CD4-positive, alpha-beta T cell treated with Interleukin-21 for 1 hour (primary cell): ENCODE measurements at regions not wholly inside any gene's neighbourhood (a gene's known extent, or its start where the extent isn't known, plus 50 kb on each side); places are given as distances from the start of the nearest gene placed in this dataset.

ENCODE experiments used
- DNase-seq: peaks from one replicate; pipeline ENCODE4 v3.0.0-alpha.2; 2020

DNA sequence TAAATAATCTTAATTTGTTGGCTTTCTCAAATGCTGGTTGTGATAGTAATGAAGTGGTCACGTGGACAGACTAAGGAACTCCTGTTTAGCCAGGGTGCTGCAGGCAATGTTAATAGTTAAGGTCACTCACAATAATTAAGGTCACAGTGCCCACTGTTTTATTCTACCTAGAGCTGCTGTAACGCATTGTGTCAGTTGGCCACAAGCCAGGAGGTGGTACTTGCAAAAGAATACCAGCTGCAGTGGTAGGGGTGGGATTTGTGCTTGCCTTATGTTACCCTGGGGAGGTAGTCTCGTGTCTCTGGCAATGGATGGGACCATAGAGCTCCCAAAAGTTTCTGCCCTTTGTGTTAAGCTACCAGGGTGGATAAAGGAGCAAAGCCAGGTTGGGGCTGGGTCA lies 969.1 kb upstream of the CDH8 start:
- no peak for DNase-seq

DNA sequence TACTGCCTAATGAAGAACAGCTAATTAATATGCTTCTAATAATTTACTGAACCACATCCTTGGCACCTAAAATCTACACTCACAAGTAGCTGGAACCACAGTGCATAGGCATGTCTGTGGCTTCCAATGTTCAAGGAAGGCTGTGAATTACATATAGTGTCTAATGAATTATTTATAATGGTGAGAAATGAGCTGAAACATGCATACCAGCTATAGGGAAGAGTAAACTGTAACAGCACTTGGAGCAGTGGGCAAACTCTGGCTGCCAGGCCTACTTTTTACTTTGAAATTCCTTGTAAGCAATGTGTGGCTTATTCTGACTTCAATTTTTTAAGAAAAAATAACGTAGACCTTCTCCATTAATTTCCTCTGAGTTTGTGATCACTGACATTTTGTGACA lies 953.2 kb upstream of the CDH8 start:
- no peak for DNase-seq

DNA sequence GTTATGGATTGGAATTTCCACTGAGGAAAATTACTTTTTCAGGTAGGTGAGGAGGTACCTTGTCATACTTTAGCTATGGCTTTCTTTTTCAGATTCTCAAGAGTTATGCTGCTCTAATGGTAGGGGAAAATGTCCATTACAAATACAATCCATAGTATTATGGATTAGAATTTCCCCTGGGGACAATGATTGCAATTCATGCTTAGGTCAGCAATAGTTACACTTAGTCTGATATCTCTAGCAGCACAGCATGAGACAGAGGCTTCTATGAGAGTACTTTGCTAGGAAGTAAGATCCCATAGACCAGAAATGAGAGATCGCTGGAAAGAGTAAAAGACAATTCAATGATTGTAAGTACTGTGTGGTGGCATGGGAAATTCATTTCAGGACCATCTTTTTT lies 949.5 kb upstream of the CDH8 start:
- DNase-seq = no peak

DNA sequence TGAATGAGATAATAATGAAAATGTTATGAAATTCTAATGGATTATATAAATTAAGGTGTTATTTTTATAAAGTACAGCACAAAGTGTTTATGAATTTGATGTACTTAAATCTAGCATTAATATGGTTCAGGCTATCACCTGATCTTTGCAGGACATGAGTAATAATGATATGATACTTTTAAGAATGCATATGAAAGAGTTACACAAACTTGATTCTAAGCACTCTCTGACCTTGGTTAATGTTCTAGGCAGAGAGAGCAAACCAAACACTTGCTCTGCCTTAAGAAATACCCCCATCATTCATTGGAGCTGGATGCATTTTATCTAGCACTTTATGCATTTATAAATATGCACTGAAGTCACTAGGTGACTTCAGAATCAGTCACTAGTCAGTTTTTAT lies 942.2 kb upstream of the CDH8 start:
- DNase-seq = no peak

DNA sequence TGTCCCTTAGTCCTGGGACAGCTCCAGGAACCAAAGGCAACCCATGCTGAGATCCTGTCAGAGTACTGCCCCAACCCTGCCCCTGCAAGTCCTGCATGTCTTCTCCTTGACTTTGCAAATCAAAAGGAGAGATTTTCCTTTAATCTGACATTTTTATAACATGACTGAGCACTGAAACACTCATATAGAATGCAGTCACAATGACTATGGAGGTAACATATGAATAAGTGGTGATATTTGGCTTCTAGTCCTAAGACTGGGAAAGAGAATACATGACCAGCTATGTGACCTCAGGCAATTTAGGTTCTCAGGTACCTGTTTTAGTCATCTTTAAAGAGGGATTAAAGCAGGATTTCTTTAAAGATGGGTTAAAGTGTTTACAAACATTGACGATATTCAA lies 941.6 kb upstream of the CDH8 start:
- DNase-seq = no peak

DNA sequence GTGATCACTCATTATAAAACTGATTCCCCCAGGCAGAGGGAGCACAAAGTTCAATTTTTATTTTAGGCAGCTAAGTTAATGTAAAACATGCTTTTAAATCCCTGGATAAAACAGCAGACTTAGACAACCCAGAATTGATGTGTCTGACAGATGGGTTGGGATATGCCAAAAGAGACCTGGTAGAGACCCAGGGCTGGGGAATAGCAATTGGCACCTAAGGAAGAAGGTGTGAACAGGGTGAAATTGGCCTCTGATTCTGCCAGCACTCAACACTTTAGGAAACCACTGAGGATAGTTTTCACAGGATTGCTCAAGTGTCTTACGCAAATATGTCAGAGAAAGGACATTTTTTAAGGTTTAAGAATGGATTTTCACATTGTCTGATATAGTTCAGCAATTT lies 938.2 kb upstream of the CDH8 start:
- DNase-seq = no peak

DNA sequence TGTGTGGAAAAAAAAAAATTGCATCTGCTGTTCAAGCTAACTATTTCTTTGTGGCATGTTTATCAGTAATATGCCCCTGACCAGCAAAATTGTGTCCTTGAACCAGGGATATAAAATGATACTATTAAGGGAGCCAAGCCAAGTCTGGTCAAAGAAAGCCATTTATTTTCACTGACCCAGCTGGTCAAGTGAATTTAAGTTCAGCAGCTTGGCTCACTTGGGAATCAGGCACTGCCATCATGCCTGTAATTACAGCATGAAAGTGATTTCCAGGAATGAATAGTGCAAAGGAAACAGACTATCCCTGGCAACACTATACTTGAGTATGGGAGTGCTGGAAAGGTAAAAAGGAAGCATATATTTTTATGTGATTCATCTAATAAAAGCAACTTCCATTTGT lies 934.6 kb upstream of the CDH8 start:
- no peak for DNase-seq

DNA sequence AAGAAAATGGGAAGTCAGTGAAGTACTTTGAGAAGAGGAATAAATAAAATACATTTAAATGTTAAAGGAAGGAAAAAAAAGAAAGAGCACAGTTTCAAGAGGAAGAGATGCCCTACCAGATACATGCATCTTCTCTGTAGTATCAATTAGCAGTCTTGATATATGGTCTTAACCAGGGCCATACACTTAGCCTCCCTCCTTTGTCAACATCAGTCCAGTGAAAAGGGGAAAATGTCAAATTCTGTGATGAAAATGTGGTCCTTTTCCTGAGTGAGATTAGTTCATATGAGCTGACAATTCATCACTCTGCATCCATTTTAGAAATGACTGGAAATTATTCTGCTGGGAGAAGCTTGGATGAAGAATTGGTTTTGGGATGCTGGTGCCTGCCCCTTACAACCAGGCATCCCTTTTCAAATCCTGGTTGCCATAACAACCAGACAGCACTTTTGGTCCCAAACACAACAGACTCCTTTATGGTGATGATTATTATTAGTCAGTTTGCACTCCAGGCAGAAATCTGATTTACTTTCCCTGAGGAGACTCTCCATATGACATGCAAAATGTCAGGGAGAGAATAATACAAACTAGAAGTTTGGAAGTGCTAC lies 933.6 kb upstream of the CDH8 start:
- DNase-seq = no peak

DNA sequence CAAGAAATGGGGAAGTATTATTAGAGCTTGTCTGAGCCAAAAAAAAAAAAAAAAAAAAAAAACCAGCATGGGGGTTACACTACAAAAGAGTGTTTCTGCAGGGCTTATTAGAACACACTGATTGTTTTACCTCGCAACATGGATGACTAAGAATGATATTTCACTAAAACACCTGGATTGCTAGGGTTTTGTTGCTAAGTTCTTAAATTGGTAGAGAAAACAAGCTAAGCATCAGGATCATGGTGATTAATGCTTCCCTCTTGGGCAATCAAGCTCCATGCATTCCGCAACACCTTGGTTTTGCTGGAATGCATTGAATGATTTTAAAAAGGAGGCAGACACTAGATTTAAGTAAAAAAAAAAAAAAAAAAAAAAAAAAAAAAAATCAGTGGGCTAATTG lies 931.4 kb upstream of the CDH8 start:
- no peak for DNase-seq

DNA sequence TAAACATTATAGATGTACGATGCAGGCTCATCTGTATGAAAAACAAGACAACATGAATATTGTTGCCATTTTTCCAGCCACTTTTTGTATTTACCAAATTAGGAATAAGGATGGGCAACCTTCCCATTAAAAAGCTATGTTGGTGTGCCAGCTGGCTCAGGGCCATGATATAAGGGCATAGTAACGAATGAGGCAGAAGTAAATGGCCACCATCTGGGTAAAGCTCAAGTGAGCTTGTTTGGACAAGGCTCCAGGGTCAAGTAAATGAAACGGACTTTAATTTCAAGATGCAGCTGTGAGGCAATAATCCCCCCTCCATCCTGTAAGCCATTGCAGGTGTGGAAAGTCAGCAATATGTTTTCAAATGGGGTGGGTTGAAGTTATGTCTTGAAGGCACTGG lies 930.9 kb upstream of the CDH8 start:
- no peak for DNase-seq

DNA sequence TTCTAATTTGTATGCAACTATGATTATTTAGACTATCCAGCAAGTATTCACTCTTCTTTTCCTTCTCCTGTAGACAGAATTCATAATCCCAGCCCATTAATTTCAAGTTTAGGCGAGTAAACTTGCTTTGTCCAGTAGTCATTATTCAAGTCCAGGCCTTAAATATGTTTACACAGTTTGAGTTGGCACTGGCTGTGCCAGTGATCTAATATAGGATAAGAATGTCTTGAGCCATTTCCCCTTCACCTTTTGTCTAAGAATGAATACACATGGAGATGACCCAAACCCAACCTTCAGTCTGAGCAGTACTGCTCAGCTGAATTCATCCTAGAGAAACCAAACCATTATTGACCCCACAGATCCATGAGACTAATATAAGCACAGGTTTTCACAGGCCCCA lies 930.4 kb upstream of the CDH8 start:
- DNase-seq = no peak

DNA sequence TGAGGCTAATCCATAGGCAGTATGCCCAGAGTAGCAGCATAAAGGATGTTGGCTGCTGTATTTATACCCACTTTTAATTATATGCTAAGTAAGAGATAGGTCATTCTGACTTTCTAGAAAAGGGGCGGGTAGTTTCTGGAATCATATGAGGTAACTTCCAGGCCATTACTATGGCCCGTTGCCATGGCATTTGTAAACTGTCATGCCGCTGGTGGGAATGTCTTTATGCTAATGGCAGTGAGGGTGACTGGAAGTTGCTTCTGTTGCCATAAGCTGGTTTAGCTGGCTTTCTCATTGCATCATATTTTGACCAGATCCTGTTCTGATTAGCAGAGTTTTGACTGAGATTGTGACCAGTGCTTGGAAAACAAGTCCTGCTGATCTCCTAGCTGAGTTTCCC lies 929.6 kb upstream of the CDH8 start:
- no peak for DNase-seq

DNA sequence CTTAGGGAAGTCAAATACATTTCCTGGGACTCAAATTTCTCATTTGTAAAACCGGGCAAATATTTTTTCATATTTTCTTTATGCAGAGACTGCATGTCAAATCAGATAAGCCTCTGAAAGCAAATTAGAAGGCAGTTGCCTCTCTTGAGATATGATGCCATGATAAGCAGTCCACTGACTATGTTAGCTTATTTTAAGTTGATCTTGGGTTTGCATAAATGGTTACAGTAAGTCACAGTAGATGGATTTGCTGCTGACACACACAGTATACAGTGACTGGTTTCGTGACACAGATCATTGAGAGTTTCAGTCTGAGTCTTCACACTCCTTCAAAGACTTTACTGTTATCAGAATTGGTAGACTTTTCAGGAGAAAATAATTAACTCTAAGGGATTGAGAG lies 927.6 kb upstream of the CDH8 start:
- DNase-seq = no peak

DNA sequence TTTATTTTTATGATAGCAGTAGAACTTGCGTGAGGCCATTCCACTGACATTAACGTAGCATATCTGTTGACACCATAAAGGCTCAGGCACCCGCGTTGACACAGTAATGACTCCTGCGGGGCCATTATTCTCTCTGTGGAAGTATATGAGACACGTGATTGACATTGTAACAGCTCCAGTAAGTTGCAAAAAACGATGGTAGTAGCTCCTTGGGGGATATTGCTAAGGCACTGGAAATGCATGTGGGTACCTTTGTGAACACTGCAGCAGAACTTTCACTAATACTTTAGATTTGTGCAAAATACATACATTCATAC lies 918.8 kb upstream of the CDH8 start:
- DNase-seq = no peak

DNA sequence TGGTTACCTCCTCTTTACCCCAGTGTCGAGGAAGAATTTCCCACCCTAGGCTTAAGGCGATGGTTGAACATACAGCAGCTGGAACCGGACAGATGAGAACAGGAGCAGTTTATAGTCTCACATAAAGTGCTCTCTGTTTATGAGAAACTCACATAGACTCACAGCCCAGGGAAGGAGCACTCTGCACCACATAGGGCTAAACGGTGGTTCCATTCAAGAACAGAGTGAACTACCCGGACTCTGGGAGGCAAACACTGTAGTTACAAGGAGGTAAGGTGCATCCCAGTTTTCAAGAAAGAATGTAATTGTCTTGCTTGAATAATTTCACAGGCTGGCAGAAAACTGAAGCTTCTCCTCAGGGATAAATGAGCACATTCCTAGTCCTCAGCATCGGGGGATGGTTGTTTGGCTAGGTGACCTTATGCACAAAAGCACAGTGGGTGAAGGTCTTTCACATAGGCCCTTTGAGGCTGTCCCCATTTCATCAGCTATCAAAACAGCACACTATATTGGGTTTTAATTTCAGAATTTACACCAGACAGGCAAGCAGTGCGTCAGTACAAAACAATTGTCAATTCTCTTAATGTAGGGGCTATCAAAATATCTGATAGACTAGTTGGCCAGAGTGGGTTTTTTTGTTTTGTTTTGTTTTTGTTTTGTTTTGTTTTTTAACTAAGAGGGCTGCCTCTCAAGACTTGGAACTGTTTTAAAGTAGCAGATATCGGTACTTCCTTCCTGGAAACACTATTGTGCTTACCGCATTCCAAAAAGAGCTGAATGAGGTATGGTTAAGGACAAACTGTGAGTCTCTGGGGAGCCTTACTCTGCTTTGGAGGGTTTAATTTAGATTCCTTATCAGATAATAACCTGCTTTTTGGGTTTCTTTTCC lies 918.1 kb upstream of the CDH8 start:
- no peak for DNase-seq

DNA sequence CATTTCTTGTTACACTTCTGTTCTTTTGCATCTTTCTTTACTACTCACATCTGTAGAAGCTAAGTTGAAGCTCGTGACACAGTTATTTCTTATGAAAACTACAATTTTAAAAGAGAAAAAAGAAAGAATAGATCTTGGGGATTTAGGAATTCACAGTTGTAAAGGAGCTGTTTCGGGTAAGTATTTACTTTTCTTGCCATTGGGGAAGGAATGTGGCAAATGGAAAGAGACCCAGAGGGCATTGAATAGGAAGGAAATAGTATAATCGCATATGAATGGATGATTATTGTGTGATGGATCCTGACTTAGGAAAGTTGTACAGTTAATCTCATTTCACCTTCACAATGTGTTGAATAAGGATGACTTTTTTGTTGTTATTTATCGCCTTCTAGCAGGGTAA lies 914.1 kb upstream of the CDH8 start:
- DNase-seq = no peak

DNA sequence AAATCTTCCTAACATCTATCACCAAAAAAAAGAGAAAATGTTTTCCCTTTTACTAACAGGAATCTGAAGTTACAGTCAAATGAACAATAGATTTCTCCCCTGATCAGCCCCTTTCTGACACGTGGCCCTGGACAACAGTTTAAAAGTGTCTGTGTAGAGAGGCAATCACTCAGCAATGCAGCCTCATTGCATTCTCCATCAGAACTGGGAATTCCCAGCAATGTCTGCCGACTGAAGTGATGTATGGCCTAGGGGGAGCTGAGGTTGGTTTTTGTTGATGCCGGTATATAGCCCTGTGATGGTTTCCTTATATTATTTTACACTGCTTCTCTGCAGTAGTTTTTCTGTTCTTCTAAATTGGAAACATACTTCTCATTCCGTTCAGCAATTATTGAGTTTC lies 904.3 kb upstream of the CDH8 start:
- DNase-seq = no peak

DNA sequence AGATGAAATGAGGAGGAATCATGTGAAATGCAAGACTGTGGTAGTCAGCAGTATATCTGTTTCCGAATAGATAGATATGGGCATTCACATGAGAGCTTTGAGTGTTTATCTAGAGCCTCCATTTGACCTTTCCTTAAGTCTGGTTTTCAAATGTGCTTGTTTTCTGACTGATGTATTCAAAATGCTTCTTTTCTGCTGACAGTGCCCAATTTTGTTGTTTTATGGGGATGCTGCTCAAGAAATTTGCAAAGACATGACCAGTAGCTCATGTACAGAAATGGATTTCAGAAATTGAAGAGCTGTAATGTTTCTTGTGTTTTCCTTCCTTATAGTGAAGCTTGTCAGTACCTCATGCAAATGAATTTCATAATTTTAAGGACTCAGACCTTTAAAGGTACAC lies 903.4 kb upstream of the CDH8 start:
- DNase-seq = no peak

DNA sequence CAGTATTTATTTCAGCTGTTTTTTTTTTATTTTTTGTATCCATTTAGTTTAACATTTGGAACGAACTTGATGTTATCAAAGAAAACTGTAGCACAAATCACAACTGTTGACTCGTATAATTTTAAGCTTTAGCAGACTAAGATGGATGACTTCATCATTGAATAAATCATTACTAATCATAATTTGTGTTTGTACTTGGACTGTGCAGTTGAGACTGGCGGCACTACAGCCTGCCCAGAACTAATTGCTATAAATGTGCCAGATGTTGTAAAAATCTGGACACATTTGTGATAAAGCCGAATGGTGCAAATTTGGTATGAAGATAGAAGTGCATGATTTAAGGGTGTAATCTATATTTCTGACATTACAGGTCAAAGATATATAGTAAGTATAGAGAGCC lies 897.7 kb upstream of the CDH8 start:
- DNase-seq = no peak

DNA sequence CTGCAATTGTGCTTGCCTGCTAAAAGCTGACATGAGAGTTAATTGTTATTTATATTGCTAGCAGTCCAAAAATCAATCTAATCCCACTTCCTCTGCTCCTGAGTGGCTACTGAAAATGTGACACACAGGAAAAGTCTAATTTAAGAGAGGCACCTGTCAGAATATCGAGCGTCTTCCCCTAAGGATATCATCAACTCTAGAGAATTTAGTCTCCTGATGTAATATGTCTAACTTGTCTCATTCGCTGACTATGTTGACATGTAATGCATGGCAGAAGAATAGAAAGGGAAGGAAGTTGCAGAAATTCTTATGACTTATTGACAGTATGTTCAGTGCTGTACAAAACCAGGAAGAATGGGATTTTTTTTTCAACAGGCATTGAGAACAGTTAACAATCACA lies 893.4 kb upstream of the CDH8 start:
- no peak for DNase-seq

DNA sequence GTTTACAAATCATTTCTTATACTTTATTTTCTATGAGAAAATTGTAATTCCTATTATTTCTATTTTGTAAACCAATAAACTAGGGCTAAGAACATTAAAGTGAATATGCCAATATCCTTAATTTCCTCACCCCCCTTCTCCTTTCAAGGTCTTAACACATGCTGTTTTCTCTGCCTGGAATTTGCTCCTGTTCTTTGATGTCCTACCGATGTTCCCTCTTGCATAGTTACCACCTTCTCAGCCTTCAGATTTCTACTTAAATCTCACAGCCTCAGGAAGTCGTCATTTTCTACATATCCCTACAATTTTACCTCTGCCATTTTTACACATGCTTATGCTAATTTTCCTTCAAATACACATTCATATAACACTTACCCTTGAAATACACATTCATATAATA lies 890.9 kb upstream of the CDH8 start:
- no peak for DNase-seq

DNA sequence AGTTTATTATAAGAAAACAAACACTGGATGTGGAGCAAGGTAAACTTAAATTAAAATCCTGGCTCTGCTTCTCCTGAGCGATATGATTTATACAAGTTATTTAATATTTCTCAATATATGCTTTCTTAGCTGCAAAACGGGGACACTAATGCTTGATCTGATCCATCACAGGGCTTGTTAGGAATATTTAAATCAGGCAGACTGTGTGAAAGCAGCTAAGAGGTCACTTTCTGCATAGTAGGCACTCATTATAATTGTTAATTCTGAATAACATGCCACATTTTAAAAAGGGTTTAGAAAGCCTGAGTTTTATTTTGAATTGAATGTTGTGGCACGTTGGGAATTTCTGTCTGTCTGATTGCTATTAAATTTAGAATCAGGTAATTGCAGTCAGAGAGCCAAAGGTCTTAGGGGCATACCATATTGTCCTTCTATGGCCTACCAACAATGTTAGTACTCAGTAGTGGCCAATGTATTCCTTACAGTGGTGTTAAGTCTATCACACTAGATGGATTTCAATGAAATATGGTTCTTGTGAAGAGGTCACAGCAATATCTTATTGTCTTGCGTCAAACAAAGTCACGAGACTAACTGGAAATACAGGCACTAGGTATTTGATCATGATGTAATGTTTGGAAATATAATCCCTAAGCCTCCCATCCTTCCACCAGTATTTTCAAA lies 890.0 kb upstream of the CDH8 start:
- DNase-seq = no peak

DNA sequence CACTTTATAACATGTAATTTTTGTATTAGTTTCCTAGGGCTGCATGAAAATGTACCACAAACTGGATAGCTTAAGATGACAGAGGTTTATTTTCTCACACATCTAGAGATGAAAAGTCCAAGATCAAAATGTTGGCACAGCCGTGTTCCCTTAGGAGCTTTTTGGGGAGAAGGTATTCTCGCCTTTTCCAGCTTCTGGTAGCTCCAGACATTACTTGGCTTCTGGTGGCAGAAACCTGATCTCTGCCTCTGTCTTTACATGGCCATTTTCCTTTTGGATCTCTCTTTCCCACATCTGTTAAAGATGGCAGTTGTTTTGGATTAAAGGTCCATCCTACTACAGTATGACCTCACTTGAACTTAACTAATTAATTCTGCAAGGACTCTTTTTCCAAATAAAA lies 885.7 kb upstream of the CDH8 start:
- no peak for DNase-seq

DNA sequence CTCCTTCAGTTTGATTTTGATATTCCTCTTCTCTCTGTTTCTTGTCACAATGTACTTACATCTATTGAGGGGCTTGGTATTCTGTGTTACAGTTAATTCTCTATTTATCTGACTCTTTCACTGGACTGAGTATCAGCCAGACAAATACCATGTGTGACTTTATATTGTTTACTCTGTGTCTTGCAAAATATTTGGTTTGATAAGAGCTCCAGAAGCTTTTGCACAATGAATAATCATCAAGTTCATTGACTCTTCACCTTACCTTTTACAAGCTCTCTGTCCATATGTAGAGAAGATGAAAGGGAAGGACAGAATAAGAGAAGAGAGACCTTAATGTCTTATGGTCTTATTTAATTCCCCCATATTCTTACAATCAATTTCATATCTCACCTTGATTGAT lies 877.7 kb upstream of the CDH8 start:
- DNase-seq = no peak

DNA sequence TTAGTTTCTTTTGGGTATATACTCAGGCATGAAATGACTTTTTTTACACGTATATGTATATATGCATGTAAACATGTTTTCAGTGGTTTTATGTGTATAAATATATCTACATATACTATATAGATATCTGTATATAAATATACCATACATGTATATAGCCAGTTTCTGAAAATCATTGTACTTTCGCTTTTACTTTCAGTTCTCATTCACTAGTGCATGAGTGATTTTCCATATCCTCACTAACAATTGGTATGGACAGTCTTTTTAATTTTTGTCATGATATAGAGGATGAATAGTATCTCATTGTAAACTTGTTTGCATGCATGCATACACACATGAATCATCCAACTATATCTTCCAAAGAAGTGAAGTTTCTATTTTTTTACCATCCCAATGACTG lies 877.1 kb upstream of the CDH8 start:
- DNase-seq = no peak
